ENCODE measurements at regions not wholly inside any gene's neighbourhood (a gene's known extent, or its start where the extent isn't known, plus 50 kb on each side); places are given as distances from the start of the nearest gene placed in this dataset.

DNA sequence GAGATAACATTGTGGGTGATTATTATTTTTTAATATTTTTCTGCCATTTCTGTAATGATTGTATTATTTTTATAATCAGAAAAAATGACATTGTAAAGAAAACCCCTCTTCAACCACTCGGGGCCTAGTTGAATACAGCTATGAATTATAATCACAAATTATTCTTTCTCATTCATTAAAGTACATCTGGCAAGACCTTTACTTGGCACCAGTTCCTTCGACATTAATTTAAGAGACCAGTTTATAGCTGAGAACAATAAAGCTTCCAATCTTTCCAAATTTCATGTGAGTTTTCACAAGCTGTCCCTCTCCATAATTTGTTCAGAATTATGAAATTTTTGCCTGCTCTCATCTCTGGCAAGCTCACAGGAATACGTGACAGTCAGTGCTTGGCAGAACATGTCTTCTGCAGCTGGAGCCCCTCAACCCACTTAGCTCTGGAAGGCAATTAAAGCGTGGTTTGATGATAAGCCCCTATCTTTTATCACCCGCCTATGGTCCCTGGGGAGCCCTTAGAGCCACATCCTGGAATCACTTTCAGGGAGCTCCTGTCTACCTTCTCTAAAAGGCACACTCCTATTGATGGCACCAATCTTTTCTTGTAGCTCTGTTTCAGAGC is 201.8 kb upstream of the PRNP start:
- CTCF ChIA-PET = no interaction called here
- POLR2A ChIA-PET = no interaction called here

GRCh38 chr20:4483961-4484360 is 202.3 kb upstream of the PRNP start:
- CTCF ChIA-PET = no interaction called here
- DNase-seq (ENCODE audit: extremely low spot score) = no peak
- TF ChIP-seq SP1 (IDR thresholded peaks at IDR 0.05) = no peak
- TF ChIP-seq ARNT (IDR thresholded peaks at IDR 0.05) = no peak
- TF ChIP-seq HDGF (IDR thresholded peaks at IDR 0.05; ENCODE audit: borderline replicate concordance) = no peak
- TF ChIP-seq FOXM1 (IDR thresholded peaks at IDR 0.05; ENCODE audit: borderline replicate concordance) = no peak
- no peak for TF ChIP-seq TARDBP (IDR thresholded peaks at IDR 0.05)
- TF ChIP-seq BHLHE40 (IDR thresholded peaks at IDR 0.05; ENCODE audit: borderline replicate concordance) = no peak
- TF ChIP-seq ZNF384 (IDR thresholded peaks at IDR 0.05) = no peak
- TF ChIP-seq, protein P1, sequence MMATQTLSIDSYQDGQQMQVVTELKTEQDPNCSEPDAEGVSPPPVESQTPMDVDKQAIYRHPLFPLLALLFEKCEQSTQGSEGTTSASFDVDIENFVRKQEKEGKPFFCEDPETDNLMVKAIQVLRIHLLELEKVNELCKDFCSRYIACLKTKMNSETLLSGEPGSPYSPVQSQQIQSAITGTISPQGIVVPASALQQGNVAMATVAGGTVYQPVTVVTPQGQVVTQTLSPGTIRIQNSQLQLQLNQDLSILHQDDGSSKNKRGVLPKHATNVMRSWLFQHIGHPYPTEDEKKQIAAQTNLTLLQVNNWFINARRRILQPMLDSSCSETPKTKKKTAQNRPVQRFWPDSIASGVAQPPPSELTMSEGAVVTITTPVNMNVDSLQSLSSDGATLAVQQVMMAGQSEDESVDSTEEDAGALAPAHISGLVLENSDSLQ (IDR thresholded peaks at IDR 0.05) = no peak
- TF ChIP-seq SUZ12 (IDR thresholded peaks at IDR 0.05) = no peak
- no peak for TF ChIP-seq L3MBTL2 (conservative IDR thresholded peaks at IDR 0.05)
- TF ChIP-seq LEF1 (IDR thresholded peaks at IDR 0.05; ENCODE audit: borderline replicate concordance) = no peak
- TF ChIP-seq FOXA1 (IDR thresholded peaks at IDR 0.05) = no peak
- TF ChIP-seq ELF4 (IDR thresholded peaks at IDR 0.05) = no peak
- no peak for TF ChIP-seq NFRKB (IDR thresholded peaks at IDR 0.05)
- TF ChIP-seq FOXK2 (IDR thresholded peaks at IDR 0.05) = no peak
- no peak for TF ChIP-seq CTBP1 (IDR thresholded peaks at IDR 0.05; ENCODE audit: borderline replicate concordance)
- POLR2A ChIA-PET = no interaction called here

More for the DNA sequence above, 201.8 kb upstream of the PRNP start:
- TF ChIP-seq ZNF384 (IDR thresholded peaks at IDR 0.05) (no peak), L3MBTL2 (conservative IDR thresholded peaks at IDR 0.05) (no peak), SP1 (IDR thresholded peaks at IDR 0.05) (no peak), ELF4 (IDR thresholded peaks at IDR 0.05) (no peak), FOXM1 (IDR thresholded peaks at IDR 0.05; ENCODE audit: borderline replicate concordance) (no peak), HDGF (IDR thresholded peaks at IDR 0.05; ENCODE audit: borderline replicate concordance) (no peak), FOXK2 (IDR thresholded peaks at IDR 0.05) (no peak), SUZ12 (IDR thresholded peaks at IDR 0.05) (no peak), NFRKB (IDR thresholded peaks at IDR 0.05) (no peak), TARDBP (IDR thresholded peaks at IDR 0.05) (no peak), ARNT (IDR thresholded peaks at IDR 0.05) (no peak)
- TF ChIP-seq, protein P1 (IDR thresholded peaks at IDR 0.05) = no peak
- no peak for DNase-seq (ENCODE audit: extremely low spot score)

- no peak for TF ChIP-seq L3MBTL2 (conservative IDR thresholded peaks at IDR 0.05)
- TF ChIP-seq FOXA1 (IDR thresholded peaks at IDR 0.05) = no peak
- ChIA-PET POLR2A (no interaction called here), CTCF (no interaction called here)
- no peak for DNase-seq (ENCODE audit: extremely low spot score)
These were observed 202.8 kb upstream of the PRNP start for GRCh38 chr20:4483486-4483885.

DNA sequence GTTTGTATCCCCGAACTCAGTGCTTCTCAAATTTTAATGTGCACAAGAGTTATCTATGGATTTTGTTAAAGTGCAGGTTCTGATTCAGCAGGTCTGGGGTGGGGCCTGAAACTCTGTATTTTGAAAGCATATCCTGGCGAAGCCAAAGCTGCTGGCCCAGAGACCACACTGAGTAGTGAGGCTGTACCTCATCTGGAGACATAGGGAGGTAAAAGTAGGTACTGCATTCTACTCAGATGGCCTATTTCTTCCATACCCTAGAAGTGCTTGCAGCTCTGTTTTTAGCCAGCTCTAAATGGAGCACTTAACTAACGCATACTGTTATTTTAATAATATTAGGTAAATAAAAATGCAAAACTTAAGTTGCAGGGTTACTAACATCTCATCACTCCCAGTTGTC is 206.2 kb upstream of the PRNP start:
- CTCF ChIA-PET = interaction anchor here (0.9 kb wide), 1 partner anchor 13 kb away, joined by 3 read pairs; no protein-coding TSS in a partner anchor
- TF ChIP-seq FOXK2 (IDR thresholded peaks at IDR 0.05) = no peak
- no peak for TF ChIP-seq TARDBP (IDR thresholded peaks at IDR 0.05)
- no peak for TF ChIP-seq ELF4 (IDR thresholded peaks at IDR 0.05)
- no peak for TF ChIP-seq ZNF384 (IDR thresholded peaks at IDR 0.05)
- TF ChIP-seq SP1 (IDR thresholded peaks at IDR 0.05) = no peak
- TF ChIP-seq FOXM1 (IDR thresholded peaks at IDR 0.05; ENCODE audit: borderline replicate concordance) = no peak
- TF ChIP-seq L3MBTL2 (conservative IDR thresholded peaks at IDR 0.05) = no peak
- no peak for TF ChIP-seq ARNT (IDR thresholded peaks at IDR 0.05)
- POLR2A ChIA-PET = no interaction called here
- no peak for DNase-seq (ENCODE audit: extremely low spot score)

- DNase-seq (ENCODE audit: extremely low spot score) = no peak
- POLR2A ChIA-PET = no interaction called here
- CTCF ChIA-PET = no interaction called here
- TF ChIP-seq, protein P1 (IDR thresholded peaks at IDR 0.05) = no peak
- TF ChIP-seq TARDBP (IDR thresholded peaks at IDR 0.05) (no peak), SUZ12 (IDR thresholded peaks at IDR 0.05) (no peak), HDGF (IDR thresholded peaks at IDR 0.05; ENCODE audit: borderline replicate concordance) (no peak), BHLHE40 (IDR thresholded peaks at IDR 0.05; ENCODE audit: borderline replicate concordance) (no peak), FOXM1 (IDR thresholded peaks at IDR 0.05; ENCODE audit: borderline replicate concordance) (no peak), FOXK2 (IDR thresholded peaks at IDR 0.05) (no peak), CTBP1 (IDR thresholded peaks at IDR 0.05; ENCODE audit: borderline replicate concordance) (no peak), ZNF384 (IDR thresholded peaks at IDR 0.05) (no peak), ELF4 (IDR thresholded peaks at IDR 0.05) (no peak), L3MBTL2 (conservative IDR thresholded peaks at IDR 0.05) (no peak), SP1 (IDR thresholded peaks at IDR 0.05) (no peak), ARNT (IDR thresholded peaks at IDR 0.05) (no peak), FOXA1 (IDR thresholded peaks at IDR 0.05) (no peak), NFRKB (IDR thresholded peaks at IDR 0.05) (no peak), LEF1 (IDR thresholded peaks at IDR 0.05; ENCODE audit: borderline replicate concordance) (no peak)
These were observed 209.3 kb upstream of the PRNP start for GRCh38 chr20:4476903-4477500.

DNA sequence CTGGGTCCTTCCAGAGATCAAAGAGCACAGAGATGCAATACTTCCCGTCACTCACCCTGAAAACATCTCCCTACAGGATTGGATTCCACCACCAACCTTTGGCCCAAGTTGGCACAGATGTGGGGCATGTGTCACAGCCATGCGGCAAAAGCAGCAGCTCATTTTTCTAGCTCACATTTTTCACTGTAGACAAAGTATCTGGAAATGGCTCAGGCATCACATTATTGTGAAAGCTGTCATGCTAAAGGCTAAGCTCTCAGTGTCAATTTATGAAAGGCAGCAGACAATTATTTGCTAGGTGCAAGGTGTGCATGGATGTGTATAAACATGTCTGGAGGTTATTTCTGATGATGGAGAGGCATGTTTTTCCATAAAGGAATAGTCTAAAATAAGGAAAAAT is 213.3 kb upstream of the PRNP start:
- DNase-seq (ENCODE audit: extremely low spot score) = no peak
- POLR2A ChIA-PET = no interaction called here
- TF ChIP-seq NFRKB (IDR thresholded peaks at IDR 0.05) = no peak
- TF ChIP-seq, protein P1 (IDR thresholded peaks at IDR 0.05) = no peak
- TF ChIP-seq ZNF384 (IDR thresholded peaks at IDR 0.05) = no peak
- no peak for TF ChIP-seq L3MBTL2 (conservative IDR thresholded peaks at IDR 0.05)
- CTCF ChIA-PET = no interaction called here
